ENCODE measurements at regions not wholly inside any gene's neighbourhood (a gene's known extent, or its start where the extent isn't known, plus 50 kb on each side); places are given as distances from the start of the nearest gene placed in this dataset.

DNA sequence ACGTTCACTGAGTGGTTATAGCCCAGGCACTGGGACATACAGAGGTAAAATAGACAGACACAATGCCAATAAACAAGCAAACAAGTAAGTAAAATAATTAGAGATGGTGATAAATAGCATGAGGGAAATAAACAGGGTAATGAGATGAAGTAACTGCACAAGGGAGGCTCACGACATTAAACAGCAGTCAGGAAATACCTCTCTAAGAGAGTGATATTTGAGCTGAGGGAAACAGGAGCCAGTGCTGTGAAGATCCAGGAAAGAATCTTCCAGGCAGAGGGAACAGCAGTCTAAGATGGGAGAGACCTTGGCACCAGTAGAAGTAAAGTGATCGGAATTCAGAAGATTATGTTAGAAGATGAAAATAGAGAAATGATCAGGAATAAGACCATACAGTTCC lies 279.4 kb downstream of the HINT1 start:
- no peak for TF ChIP-seq EZH2 (IDR thresholded peaks at IDR 0.05; ENCODE audit: insufficient read depth, poor library complexity, severe bottlenecking)
- no peak for TF ChIP-seq EZH2phosphoT487 (IDR thresholded peaks at IDR 0.05; ENCODE audit: insufficient read depth, low read depth)

Measured in GM23248 (cell line).